OCI-LY7 (cell line): ENCODE measurements at regions not wholly inside any gene's neighbourhood (a gene's known extent, or its start where the extent isn't known, plus 50 kb on each side); places are given as distances from the start of the nearest gene placed in this dataset.

ENCODE experiments used
- EZH2phosphoT487 ChIP-seq: fragments of 200-600 bp; sonication (generic); IDR thresholded peaks from 2 replicates; pipeline ENCODE4 v1.6.1; 2018; ENCODE audit warnings: low read depth, borderline replicate concordance, mild to moderate bottlenecking, mixed run types, antibody characterized with exemption, low read length, moderate library complexity, mixed read lengths
- TF ChIP-seq, protein P1 (sequence below): fragments of 200-600 bp; sonication (generic); conservative IDR thresholded peaks from 2 replicates; pipeline ENCODE4 v1.5.1; 2014; ENCODE audit warnings: mild to moderate bottlenecking, antibody characterized with exemption, low read length, moderate library complexity, mixed read lengths

DNA sequence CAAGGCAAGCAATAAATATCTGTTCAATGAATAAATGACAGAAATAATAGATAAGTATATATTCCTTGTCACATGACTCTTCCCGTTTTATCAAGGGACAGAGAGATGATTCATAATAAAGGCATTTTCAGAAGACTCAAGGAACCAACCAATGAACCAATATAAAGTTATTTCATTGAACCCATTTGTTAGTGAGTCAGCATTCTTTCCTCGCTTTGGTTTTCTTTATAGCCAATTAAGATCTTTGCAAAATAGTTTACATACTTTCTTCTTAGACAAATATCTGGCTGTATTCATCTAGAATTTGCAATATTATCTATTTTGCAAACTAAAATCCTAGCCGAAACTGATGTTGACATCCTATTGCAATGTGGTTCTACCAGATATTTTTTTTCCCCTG lies 269.4 kb downstream of the IL15 start:
- TF ChIP-seq, protein P1, sequence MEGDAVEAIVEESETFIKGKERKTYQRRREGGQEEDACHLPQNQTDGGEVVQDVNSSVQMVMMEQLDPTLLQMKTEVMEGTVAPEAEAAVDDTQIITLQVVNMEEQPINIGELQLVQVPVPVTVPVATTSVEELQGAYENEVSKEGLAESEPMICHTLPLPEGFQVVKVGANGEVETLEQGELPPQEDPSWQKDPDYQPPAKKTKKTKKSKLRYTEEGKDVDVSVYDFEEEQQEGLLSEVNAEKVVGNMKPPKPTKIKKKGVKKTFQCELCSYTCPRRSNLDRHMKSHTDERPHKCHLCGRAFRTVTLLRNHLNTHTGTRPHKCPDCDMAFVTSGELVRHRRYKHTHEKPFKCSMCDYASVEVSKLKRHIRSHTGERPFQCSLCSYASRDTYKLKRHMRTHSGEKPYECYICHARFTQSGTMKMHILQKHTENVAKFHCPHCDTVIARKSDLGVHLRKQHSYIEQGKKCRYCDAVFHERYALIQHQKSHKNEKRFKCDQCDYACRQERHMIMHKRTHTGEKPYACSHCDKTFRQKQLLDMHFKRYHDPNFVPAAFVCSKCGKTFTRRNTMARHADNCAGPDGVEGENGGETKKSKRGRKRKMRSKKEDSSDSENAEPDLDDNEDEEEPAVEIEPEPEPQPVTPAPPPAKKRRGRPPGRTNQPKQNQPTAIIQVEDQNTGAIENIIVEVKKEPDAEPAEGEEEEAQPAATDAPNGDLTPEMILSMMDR: no peak
- no peak for TF ChIP-seq EZH2phosphoT487
